ENCODE measurements at regions not wholly inside any gene's neighbourhood (a gene's known extent, or its start where the extent isn't known, plus 50 kb on each side); places are given as distances from the start of the nearest gene placed in this dataset.

- no peak overlapping the region for H3K4me3 ChIP-seq (ENCODE audit: low read depth, low read length)
- no peak for DNase-seq (ENCODE audit: low read depth)
- TF ChIP-seq CTCF (IDR thresholded peaks at IDR 0.05; ENCODE audit: insufficient read depth, low read depth, low read length, missing control alignments), result no peak
These were observed 363.4 kb upstream of the SLC30A5 start for GRCh38 chr5:68730220-68730978.

DNA sequence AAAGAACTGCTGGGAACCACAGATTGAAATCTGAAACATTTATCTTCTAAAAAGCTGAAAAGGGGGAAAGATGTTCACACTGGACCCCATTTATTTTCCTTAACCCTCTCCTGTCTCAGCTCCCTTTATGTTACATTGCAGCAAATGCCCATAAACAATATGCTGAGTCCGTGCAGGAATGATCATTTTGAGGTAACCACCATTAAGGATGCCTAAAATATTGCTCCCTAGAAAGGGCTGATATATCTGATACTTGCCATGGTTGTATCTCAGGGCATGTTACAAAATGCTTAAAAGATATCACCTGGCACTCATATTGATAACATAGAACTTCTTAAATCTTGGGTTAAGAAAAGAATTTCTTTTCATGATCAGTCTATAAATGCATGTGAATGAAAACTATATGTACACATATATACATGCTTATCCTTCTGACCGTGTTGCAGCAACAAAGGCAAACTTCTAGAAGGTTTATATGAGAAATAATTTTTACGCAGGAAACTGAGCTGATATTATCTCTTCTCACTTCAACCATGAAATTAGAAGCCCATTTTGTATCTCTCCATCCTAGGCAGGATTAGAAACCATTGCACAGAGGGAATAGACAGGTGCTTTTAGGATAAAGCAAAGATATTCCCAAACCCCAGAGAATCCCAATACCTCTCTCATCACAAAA lies 362.7 kb upstream of the SLC30A5 start:
- TF ChIP-seq CTCF (IDR thresholded peaks at IDR 0.05; ENCODE audit: insufficient read depth, low read depth, low read length, missing control alignments), result no peak
- H3K4me3 ChIP-seq (ENCODE audit: low read depth, low read length), result no peak overlapping the region
- no peak for DNase-seq (ENCODE audit: low read depth)

- DNase-seq (ENCODE audit: low read depth), result no peak
- no peak overlapping the region for H3K4me3 ChIP-seq (ENCODE audit: low read depth, low read length)
- no peak for TF ChIP-seq CTCF (IDR thresholded peaks at IDR 0.05; ENCODE audit: insufficient read depth, low read depth, low read length, missing control alignments)
These were observed 361.6 kb upstream of the SLC30A5 start for GRCh38 chr5:68732251-68732650.

DNA sequence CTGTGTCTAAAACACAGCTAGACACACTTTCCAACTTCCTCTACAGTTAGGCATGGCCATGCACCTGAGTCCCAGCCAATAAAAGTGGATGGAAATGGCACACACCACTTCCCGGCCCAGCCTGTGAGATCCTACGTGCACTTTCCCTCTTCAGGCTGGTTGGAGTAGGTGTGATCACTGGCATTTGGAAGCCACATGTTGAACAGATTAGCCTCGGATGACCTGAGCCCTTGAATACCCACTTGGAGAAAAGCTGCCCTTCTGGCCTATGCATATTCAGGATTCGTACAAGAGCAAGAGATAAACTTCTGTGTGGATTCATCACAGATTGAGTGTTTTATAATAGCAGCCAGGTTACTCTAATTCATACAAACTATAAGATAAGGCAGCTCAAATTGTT lies 359.0 kb upstream of the SLC30A5 start:
- no peak for TF ChIP-seq CTCF (IDR thresholded peaks at IDR 0.05; ENCODE audit: insufficient read depth, low read depth, low read length, missing control alignments)
- DNase-seq (ENCODE audit: low read depth), result no peak
- no peak overlapping the region for H3K4me3 ChIP-seq (ENCODE audit: low read depth, low read length)

- DNase-seq (ENCODE audit: low read depth), result no peak
- no peak overlapping the region for H3K4me3 ChIP-seq (ENCODE audit: low read depth, low read length)
- TF ChIP-seq CTCF (IDR thresholded peaks at IDR 0.05; ENCODE audit: insufficient read depth, low read depth, low read length, missing control alignments), result no peak
These were observed 355.6 kb upstream of the SLC30A5 start for GRCh38 chr5:68738236-68738635.

- TF ChIP-seq CTCF (IDR thresholded peaks at IDR 0.05; ENCODE audit: insufficient read depth, low read depth, low read length, missing control alignments), result no peak
- H3K4me3 ChIP-seq (ENCODE audit: low read depth, low read length), result no peak overlapping the region
- no peak for DNase-seq (ENCODE audit: low read depth)
These were observed 355.0 kb upstream of the SLC30A5 start for GRCh38 chr5:68738841-68739240.
